Bronchial epithelial cell (primary cell): ENCODE measurements at regions not wholly inside any gene's neighbourhood (a gene's known extent, or its start where the extent isn't known, plus 50 kb on each side); places are given as distances from the start of the nearest gene placed in this dataset.

Experiments
- DNase-seq: peaks from one replicate; pipeline ENCODE4 v3.0.0-alpha.2; 2010; ENCODE audit warnings: low read depth
- FAIRE-seq: peaks from 2 replicates; lab custom pipeline; 2011; peaks lifted over from hg19 to GRCh38; lab: Jason Lieb, UNC
- H3K27me3 ChIP-seq: 2 replicates; pipeline ENCODE4 v1.5.1; 2011; ENCODE audit warnings: low read length; ENCODE audit not compliant: control insufficient read depth, insufficient read depth
- H3K36me3 ChIP-seq: 2 replicates; pipeline ENCODE4 v1.5.1; 2011; ENCODE audit warnings: low read length; ENCODE audit not compliant: control insufficient read depth, insufficient read depth
- H3K4me3 ChIP-seq: 2 replicates; pipeline ENCODE4 v1.5.1; 2011; ENCODE audit warnings: mild to moderate bottlenecking, low read depth, low read length, control low read depth
- TF ChIP-seq, protein P1 (sequence below): IDR thresholded peaks from 2 replicates; pipeline ENCODE4 v1.5.1; 2011; ENCODE audit warnings: mild to moderate bottlenecking, moderate library complexity, low read length, control low read depth, inconsistent platforms; ENCODE audit not compliant: insufficient read depth, severe bottlenecking

DNA sequence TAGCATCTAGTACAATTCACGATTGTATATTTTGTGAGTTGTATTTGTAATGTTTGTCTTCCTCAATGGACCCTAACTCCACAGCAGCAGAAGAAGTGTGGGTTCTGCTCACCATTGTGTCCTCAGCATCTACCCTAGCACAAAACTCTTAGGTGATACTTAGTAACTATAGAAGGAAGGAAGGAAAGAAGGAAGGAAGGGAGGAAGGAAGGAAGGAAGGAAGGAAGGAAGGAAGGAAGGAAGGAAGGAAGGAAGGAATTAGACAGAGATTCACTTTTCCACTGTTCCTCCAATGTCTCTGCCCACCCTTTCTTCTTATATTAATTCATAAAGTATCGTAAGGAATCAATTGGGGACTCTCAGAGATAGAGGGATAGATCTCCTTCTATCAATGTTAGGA lies 288.2 kb downstream of the NFIB start:
- no peak overlapping the region for H3K4me3 ChIP-seq
- DNase-seq (no peak), FAIRE-seq (no peak)
- H3K36me3 ChIP-seq: no peaks in the 10 kb centered on the region
- no peaks in the 10 kb centered on the region for H3K27me3 ChIP-seq
- TF ChIP-seq, protein P1, sequence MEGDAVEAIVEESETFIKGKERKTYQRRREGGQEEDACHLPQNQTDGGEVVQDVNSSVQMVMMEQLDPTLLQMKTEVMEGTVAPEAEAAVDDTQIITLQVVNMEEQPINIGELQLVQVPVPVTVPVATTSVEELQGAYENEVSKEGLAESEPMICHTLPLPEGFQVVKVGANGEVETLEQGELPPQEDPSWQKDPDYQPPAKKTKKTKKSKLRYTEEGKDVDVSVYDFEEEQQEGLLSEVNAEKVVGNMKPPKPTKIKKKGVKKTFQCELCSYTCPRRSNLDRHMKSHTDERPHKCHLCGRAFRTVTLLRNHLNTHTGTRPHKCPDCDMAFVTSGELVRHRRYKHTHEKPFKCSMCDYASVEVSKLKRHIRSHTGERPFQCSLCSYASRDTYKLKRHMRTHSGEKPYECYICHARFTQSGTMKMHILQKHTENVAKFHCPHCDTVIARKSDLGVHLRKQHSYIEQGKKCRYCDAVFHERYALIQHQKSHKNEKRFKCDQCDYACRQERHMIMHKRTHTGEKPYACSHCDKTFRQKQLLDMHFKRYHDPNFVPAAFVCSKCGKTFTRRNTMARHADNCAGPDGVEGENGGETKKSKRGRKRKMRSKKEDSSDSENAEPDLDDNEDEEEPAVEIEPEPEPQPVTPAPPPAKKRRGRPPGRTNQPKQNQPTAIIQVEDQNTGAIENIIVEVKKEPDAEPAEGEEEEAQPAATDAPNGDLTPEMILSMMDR: no peak

DNA sequence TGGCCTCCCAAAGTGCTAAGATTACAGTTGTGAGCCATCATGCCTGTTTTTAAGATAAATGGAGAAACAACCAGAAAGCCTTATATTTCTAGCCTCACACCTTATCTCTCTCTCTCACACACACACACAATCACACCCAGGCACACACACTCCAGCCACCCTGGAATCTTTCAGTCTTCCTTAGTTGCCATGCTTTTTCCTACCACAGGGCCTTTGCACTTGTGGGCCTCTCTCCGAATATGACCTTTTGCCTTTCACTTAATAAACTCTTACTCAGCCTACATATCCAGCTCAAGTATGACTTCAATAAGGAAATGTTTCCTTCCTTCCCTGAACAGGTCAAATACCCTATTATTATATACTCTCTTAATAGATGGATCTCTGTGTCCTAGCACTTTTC lies 290.7 kb downstream of the NFIB start:
- FAIRE-seq (no peak), DNase-seq (no peak)
- H3K27me3 ChIP-seq: no peaks in the 10 kb centered on the region
- TF ChIP-seq, protein P1: no peak
- H3K4me3 ChIP-seq: no peak overlapping the region
- no peaks in the 10 kb centered on the region for H3K36me3 ChIP-seq

DNA sequence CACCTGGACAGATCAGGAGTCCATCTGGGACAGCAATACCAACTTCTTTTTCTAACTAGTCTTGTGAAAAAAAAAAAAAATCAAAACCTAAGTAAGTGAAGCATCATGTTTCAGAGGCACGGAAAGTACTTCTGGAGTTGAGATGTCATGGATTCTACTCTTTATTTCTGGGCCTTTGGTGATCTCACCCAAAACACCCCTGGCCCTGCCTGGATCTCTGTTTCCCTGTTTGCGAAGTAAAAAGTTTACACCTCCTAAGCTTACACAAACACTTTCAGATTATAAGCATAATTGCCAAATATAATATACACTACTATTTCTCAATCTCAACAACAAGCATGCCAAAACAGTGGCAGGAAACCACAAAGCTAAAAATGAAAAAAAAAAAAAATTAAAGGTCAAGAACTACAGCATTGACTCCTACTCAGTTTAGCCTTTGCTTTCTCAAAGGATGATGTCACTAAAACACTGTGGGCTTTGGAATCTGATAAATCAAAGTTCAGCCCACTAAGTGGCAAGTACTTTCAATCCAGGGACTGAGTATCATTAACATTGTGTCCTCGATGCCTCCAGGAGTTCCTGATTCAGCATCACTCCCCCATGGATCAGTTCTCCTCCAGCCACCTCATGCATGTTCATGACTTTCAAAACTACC lies 291.9 kb downstream of the NFIB start:
- FAIRE-seq (no peak), DNase-seq (peak; percentile 63)
- Histone ChIP-seq H3K4me3 (no peak overlapping the region), H3K27me3 (no peaks in the 10 kb centered on the region), H3K36me3 (no peaks in the 10 kb centered on the region)
- TF ChIP-seq, protein P1: no peak

DNA sequence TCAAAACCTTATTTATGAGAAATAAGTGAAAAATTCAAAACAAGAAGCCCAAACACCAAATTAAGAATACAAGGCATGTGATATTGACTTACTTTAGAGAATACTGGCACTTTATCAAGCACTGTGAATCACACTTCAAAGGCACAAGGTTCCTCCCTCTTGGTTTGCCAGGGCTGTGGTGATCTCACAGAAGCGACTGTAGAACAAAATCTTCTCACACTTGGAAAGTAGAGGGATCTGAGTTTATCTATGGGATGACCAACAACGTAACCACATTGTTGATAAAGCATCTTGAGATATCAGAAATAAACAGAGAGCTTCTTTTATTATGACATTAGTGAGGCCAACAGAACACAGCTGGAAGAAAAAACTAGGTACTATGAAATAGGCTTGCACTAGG lies 295.9 kb downstream of the NFIB start:
- H3K36me3 ChIP-seq: no peaks in the 10 kb centered on the region
- DNase-seq (peak; percentile 79), FAIRE-seq (no peak)
- H3K27me3 ChIP-seq: no peaks in the 10 kb centered on the region
- no peak overlapping the region for H3K4me3 ChIP-seq
- TF ChIP-seq, protein P1: no peak

DNA sequence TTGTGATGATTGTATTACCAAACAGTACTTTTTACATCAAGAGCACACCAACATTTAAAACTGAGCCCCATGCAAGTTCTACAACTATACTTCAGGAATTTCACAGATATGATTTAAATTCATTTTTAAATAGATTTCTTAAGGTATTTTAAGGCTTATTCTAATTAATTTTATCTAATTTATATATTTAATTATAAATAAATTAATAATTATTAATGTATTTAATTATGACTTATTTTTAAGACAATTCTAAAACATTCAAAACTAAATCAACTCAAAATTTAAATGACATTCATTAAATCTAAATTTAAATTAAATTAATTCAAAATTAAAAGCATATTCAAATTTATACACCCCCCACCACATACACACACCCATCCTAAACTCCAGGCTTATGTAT lies 299.2 kb downstream of the NFIB start:
- TF ChIP-seq, protein P1: no peak
- Histone ChIP-seq H3K36me3 (no peaks in the 10 kb centered on the region), H3K27me3 (no peaks in the 10 kb centered on the region), H3K4me3 (no peak overlapping the region)
- FAIRE-seq: no peak
- no peak for DNase-seq

DNA sequence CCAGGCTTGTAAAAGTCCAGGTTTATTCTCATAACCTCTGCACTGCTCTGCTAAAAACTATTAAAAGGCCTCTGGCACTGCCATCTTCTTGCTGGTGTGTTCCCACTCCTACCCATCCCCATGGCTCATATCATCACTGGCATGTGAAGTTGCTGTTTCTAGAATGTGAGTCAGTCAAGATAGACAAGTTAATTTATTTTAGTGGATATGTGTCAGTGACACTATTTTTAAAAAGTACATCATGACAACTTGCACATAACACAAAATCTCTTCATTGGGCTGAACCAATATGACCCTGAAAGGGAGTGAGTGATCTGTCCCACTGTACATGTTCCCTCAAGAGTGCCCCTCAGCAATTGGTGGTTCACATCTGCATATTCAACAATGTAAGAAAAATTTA lies 299.7 kb downstream of the NFIB start:
- FAIRE-seq (no peak), DNase-seq (no peak)
- TF ChIP-seq, protein P1: no peak
- H3K36me3 ChIP-seq: no peaks in the 10 kb centered on the region
- H3K4me3 ChIP-seq: no peak overlapping the region
- H3K27me3 ChIP-seq: no peaks in the 10 kb centered on the region
